Activated CD4-positive, alpha-beta T cell treated with anti-CD3 and anti-CD28 coated beads, Interleukin-2, amount 50 U/mL, for 1 hour (primary cell): ENCODE measurements at regions not wholly inside any gene's neighbourhood (a gene's known extent, or its start where the extent isn't known, plus 50 kb on each side); places are given as distances from the start of the nearest gene placed in this dataset.
"Not testable (repeated sequence)": the region's sequence is repeated elsewhere in the genome, so short reads cannot be mapped to it uniquely, and the experiment has no call there.

ENCODE experiments used
- DNase-seq: peaks from one replicate; pipeline ENCODE4 v3.0.0-alpha.2; 2020

DNA sequence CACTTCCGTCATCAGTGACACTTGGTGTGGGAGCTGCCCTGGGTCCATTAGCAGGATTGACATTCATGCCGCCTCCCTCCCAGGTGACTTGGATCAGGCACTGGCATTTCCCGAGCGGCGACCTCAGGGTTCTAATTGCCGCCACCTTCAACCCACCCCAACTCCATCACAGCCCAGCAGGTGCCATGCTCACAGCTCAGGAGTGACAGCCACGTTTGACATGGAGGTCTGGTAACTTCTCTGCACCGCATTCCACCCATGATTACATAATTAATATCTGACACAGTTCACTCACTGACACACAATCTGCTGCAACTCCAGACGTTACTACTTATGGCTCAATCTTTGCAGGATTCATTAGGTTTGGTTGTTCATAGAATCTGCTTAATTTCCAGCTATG, 450.9 kb upstream of the MYT1L start:
- DNase-seq: no peak

DNA sequence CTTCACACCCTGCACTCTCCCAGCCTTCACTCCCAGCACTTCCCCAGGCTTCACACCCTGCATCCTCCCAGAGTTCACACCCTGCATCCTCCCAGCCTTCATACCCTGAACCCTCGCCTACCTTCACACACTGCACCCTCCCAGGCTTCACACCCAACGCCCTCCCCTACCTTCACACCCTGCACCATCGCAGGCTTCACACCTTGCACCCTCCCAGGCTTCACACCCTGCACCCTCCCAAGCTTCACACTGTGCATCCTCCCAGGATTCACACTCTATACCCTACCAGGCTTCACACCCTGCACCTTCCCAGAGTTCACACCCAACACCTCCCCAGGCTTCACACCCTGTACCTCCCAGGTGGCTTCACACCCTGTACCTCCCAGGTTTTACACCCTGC, 448.7 kb upstream of the MYT1L start:
- no peak for DNase-seq

DNA sequence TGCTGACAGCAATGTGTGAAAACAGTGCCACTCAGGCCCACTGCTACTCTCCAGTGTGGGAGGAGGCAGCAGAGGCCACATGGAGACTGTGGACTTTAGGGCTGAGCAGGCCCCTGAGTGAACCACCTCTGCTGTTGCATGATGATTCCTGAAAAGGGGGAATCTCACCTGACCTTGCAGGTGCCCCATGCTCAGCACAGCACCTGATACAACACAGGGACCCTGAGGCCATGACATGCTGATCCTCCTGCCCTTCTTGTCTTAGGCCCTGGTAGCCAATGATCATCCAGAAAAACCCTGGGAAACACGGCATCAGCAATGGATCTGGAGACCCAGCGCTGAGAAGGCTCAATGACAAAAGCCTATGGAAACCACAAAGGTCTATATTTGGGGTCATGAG, 446.8 kb upstream of the MYT1L start:
- no peak for DNase-seq

DNA sequence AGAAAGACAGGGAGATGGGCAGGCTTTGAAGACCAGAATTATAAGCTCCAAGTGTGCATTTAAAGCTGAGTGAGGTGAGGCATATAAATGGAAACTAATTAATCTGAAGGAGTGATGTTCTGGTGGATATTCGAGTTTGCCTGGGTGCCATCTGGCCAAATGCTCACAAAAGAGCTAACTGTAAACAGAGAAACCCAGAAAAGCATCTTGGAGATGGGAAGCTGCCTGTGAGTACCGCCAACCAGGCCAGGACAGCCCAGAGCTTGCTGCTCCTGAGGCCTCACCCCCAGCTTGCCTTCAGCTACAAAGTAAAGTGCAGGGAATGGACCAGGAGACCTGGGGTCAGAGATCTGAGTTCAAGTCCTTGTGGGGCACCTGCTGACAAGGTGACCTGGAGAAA, 446.1 kb upstream of the MYT1L start:
- DNase-seq: no peak

DNA sequence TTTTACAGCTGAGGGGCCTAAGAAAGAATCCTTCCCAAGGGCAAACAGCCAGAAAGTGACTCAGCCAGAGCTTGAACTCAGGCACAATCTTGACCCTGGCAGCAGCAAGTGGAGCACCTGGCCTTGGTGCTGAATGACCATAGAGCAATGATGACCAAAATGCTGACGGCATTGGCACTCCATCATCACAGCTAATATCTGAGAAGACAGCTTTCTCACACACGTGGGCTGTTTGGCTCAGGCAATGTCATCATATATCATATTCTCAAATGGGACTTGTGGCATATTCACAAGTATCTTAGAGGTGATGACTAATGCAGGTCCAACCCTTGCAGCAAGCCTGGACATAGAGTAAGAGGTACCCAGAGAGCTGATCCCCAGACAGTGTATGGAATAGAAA, 443.9 kb upstream of the MYT1L start:
- DNase-seq: no peak

DNA sequence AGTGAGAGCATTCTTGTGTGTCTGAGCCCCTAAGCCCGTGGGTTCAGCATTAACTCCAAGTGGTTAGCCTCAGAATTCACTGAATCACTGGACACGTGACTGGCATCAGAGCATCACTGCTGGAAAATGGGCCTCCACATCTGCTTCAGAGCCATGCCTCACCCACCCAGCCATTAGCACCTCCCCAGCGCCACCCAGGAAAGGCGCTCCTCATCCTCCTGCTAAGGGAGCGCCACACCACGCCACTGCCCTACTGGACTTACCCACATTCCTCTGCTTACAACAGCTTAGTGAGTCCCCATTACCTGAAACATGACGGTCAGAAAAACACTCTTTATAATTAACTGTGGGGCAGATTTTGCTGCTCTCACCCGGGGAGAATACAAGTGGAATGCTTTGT, 442.6 kb upstream of the MYT1L start:
- no peak for DNase-seq

DNA sequence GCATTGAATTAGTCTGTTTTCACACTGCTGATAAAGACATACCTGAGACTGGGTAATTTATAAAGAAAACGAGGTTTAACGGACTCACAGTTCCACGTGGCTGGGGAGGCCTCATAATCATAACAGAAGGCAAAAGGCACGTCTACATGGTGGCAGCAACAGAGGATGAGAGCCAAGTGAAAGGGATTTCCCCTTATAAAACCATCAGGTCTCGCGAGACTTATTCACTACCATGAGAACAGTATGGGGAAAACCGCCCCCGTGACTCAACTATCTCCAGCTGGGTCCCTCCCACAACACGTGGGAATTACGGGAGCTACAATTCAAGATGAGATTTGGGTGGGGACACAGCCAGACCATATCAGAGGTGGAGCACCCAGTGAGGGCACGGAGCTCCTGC, 442.0 kb upstream of the MYT1L start:
- not testable (repeated sequence) for DNase-seq

DNA sequence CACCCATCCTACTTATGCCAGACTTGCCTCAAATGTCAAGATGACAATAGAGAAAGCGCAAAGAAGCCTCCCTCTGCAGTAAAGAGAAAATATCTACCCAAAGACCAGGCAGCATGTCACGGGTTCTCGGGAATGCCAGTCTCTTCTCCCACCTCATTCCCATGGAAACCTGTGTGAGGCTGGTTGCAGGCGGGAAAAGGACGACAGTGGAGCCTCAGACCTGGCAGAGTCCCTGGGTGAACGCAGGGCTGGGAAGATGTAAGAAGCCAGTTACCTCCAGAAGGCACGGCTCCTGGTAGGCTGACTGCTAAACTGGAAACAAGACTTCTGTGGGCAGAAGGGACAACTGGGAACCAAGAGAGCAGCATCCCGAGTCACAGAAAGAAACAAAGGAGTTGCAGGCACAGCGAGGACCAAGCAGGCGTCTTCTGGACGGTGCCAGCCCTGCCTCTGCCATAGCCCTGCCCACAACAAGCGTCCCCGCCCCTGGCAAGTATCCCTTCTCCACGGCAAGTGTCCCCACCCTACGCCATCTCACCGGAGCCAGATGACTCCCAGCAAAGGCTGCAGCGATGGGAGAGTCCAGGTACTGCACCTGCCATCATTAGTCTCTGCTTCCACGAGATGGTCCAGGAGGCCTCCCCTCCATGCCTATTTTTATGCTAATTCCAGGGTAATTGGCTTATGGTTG, 440.8 kb upstream of the MYT1L start:
- DNase-seq: no peak

DNA sequence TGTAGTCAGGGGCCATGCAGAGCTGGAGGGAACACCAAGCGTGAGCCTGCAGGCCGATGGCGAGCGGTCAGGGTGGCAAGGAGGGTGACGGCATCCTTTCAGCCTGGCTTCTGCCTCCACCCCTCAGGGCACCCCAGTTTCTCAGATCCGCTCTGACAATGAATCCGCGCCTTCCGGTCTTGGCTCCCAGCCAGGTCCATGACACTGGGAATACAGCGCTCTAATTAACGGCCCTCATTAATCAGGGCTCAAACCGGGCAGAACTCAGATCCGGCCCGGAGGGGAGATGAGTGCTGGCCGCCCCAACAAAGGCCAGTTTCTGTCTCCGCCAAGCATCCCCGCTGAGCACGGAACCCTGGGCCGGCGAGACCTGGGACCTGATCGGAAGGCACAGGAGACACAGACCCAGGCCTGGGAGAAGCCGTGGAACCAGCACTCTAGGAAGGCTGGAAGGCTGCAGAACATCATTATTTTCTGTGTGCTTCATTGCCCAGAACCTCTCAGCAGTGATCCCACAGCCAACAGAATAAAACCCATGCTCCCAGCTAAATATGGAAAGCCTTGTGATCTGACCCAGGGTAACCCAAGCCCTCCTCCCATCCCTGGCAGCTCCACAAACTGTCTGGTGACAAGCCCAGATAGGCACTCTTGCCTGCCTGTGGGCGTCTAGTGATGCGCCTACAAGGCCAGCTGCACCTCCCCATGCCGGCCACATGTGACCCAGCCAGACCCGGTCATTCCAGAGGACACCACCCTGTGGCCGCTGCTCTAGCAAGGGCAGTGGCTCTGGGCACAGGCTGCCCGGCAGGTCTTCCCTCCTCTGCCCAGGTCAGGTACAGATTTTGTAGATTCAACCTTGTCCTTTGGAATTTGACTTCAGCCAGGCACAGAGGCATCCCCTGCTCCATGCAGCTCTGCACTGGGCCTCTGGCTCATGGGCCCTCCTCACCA, 438.7 kb upstream of the MYT1L start:
- no peak for DNase-seq

DNA sequence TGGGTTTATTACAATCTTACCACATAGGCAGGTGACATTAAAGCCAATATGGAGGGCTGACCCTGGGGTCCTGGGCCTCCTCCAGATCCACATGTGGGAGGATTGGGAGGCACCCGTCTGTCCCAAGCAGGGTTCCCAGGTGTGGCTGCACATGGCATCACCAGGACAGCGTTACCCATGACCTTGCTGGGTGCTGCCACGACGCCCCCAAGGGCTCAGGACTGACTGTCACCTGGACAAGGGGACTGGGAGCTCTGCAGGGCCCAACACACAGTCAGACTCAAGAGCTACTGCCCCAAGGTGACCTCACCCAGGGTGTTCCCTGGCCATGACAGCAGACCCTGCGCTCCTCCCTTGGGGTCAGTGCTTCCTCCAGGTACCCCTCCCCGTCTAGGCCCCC, 437.4 kb upstream of the MYT1L start:
- DNase-seq: no peak

DNA sequence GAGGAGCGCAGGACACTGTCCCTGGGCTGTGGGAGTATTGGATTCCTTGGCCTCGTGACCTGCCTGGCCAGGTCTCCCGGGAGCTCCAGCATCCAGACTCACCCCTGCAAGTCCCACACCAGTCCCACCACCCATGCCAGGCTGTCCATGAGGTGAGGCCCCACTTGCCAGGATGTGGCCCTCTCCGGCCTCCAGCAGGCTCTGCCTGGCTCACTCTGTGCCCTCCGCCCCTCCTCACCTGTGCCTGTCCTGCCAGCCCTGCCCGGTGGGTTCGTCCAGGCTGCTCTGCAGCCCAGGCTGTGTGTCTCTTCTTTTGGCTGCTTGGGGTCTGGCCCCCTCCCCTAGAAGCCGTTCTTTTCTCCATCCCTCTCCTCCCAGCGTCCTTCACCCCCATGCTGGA, 436.8 kb upstream of the MYT1L start:
- no peak for DNase-seq

DNA sequence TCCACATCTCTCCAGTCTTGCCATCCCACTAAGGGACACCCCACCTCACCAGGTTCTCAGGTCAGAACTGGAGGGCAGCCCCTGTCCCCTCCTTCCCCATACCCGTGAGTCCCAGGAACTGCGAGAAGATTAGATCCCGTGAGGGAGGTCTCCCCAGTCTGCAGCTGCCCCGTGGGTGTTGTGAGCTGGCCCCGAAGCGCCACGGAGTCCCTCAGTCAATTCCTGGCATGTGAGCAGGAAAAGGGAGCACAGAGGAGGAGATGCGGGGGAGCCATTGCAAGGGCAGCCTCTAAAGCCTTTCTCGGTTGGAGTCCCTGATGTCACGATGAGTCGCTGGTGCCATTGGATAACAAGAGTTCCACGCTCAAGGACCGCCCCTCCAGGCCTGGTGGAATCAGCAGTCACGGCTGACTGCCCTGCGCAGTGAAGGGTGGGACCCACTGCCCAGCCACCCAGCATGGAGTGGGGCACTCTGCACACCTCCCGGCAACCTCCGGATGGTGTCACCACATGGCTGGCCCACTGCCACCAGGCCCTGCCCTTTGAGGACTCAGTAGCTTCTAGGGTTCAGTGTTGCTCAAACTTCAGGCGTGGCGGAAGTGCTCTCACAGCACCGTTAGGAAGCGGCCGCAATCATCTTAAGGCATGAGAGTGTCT, 434.9 kb upstream of the MYT1L start:
- DNase-seq: no peak

DNA sequence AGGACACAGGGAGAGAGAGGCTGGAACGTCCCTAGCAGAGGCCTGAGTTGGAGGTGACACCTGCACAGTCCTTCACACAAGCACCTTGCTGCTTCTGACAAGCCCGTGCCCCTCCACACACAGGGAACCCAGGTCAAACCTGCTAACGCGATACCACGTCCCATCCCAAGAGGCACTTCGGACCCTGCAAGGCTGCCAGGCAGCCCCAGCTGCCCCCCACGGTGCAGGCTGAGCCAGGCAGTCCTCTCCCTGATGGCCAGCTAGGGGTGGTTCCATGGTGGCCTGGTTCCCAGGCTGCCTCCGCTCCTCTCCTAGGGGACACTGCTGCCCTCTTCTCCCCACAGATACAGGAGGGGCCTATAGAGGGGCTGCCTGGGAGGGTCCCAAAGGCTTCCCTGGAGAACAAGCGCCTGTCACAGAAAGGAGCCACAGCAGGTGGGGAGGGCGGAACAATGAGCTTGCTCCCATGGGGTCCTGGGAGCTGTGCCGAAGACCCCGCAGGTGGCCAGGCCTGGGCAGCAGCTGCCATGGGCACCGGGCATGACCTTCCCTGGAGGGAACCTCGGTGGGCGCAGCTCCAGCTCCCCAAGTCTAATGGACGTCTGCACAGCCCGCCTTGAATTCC, 434.2 kb upstream of the MYT1L start:
- DNase-seq: no peak

DNA sequence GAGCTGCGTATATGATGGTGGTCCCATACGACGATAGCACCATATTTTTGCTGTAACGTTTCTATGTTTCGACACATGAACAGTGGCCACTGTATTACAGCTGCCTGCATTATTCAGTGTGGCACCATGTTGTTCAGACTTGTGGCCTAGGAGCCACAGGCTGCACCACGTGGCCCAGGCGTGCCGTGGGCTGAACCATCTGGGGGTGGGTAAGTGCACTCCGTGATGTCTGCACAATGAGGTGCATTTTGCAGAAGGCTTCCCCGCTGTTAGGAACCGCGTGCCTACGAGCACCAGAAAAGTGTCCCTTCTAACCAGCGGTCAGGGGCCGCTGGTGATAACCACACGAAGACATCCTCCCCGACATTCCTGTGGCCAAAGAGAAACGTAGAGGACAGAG, 433.7 kb upstream of the MYT1L start:
- DNase-seq: no peak

DNA sequence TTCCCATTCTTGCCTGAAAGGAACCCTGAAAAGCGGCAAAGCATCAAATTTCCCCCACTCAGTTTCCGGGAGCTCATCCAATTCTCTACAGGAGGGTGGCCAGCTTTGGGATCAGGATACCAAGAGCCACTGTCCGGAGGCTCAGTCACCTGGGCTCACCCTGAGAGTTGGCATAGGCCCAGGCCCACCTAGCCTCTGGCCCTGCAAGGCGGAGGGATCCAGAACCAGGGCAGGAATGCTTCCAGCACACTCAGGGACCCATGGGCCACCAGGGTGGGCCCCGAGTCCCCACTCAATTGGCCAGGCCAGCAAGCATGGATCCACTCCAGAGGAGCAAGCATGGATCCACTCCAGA, 432.9 kb upstream of the MYT1L start:
- DNase-seq: no peak

DNA sequence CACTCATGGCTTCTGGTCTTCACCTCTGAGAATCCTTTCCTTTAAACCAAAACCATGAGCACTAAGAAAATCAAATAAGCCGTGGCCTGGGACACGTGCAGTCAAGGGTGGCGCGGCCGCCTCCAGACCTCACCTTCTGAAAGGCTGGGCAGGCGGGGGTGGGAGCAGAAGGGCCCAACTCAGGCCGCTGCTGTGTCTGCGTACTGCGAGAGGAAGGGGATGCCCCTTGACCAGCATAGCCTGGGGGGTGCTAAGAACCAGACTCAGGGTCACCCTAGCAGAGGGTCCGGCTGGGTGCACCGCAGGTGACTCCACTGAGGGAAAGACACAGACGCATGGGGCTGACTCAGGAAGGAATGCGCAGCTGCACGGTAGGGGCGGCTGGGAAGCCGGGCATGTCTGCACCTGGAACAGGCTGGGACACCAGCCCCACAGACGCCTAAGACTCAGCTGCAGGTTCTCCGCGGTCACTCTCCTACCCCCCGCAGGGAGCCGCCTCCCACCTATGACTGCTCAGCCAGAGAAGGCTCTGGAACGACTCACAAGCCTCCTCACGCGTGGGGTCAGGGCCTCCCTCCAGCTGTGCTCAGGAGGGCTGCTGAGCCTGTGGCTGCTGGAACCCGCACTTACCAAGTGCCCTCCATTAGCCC, 432.4 kb upstream of the MYT1L start:
- no peak for DNase-seq

DNA sequence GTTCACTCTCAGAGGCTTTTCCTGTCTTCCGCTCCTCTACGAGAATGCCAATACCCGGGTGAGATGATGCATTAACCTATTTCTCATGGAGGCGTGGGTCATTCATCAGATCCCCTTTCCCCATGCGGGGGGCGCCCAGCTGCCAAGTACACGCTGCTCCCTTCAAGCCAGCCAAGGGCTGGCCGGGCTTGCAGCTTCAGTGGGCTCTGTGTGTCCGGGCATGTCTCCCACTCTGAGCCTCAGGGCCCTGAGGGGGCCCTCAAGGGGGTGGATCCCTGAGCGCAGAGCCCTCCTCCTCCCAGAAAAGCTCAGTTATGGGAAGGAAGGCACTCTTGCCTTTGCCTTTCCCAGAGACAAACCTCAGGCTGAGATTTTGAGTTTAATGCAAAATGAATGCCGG, 431.8 kb upstream of the MYT1L start:
- DNase-seq: no peak

DNA sequence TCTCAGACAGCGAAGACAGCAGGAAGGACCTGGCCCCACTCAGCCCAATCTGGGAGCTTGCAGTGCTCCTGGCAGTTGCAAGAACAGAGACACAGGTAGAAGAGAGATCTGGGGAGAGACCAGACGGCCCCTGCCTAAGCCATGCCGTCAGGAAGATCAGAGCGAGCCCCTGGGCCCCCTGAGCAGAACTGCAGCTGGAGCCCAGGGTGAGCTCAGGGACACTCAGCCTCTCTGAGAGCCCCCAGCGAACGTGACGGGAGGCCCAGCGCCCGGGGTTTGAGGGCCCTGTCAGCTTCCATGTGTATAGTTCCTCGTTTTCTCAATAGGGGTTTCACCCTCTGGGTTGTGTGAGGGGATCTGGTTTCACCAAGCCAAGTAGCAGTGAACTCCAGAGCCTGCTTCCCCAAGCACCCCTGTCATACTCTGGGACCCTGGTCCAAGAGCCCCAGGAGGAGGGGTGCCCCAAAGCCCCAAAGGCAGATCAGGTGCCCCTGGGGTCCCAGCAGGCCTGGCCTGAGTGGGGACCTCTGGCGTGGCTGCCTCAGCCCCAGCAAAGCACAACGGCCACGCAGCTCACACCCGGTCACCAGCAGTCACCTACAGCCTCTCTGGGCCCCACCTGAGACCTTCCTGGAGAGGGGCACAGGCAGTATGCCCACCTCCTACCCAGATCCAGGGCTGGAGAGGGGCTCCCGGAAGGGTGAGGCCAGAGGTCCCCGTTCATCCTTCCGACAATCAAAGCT, 431.3 kb upstream of the MYT1L start:
- DNase-seq: no peak

DNA sequence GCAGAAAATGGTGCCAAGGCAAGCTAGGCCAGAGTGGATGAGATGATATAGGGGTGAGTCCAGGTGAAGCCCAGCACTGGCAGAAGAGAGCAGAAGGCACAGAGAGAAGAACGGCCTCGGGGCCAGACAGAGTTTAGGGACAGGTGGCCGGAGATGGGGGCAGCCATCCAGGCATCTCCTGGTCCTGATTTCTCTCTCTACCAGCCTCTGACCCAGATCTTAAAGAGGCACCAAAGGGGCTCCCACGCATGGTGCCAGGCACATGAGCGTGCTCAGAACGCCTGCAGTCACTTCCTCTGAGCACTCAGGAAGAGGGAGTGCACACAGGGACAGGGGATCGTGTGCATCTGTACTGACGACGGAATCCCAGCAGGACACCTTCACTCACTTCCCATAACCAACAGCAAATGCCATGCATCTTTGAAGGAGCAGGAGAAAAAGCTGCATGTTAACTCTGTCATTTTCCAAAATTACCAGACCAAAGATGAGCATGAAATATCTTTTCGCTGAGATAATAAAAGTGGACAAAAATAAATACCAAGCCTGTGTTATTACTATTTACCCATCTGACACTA, 427.8 kb upstream of the MYT1L start:
- DNase-seq: no peak

DNA sequence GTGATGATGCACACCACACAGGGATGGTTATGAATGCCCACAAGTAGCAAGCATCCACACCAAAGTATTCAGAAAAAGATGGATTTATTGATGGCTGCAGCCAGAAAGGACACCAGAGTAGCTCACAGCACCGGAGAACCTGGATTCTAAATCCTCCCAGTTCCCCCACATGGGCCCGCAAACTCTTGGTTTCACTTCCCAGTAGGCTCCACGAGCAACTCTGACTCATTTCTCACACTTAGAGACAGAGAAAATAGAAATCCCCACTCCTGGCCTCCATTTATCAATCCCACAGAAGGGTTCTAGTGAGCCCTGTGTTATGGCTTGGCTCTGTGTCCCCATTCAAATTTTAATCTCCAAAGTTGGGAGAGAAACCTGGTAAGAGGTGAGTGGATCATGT, 426.7 kb upstream of the MYT1L start:
- no peak for DNase-seq

DNA sequence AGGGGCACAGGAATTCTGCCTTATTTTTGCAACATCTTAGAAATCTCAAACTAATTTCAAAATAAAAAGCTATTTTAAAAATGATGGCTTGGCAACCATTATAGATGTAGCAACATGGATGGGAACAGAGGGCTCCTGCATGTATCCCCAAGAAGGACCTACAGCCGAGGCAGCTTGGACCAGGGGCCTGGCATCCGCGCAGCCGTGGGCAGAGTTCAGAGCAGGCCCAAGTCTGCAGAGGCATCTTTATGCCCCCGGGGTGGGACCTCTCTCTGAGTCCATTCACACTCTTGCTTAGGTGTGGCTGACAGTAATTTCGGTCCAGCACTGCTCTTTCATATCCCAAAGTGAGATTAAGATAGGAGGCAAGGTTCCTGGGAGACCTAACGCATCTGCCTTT, 425.8 kb upstream of the MYT1L start:
- DNase-seq: no peak

DNA sequence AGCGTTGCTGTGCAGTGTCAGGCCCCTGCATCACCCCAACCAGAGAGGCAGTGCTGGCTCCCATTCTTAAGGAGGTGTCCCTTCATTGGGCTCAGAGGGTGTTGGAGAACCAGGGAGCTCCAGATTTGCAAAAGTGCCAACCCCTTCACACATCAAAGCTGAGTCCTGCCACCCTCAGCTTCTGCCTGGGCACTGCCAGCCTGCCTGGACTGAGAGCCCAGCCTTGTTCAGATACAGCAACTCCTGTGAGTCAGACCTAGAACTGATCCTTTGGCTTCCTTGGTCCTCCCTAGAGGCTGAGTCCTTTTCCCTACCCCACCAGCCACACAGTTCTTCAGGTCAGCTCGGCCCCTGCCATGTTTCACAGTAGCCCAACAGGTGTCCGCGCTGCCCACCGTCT, 424.9 kb upstream of the MYT1L start:
- DNase-seq: no peak
